A549 (cell line): ENCODE measurements at regions not wholly inside any gene's neighbourhood (a gene's known extent, or its start where the extent isn't known, plus 50 kb on each side); places are given as distances from the start of the nearest gene placed in this dataset.

Experiments used
- ATAC-seq, 2 experiments: fragments of 200-7000 bp in 1 of 2; fragments of >200 bp in 1 of 2; cut with Nextera tagmentation in 1 of 2; cut with Tn5 transposase in 1 of 2; 3 replicates each; pipeline versions ENCODE4 v1.8.0 to v1.9.1; 2018 to 2020; ENCODE audit warnings: mild to moderate bottlenecking in 1 of 2, moderate library complexity in 1 of 2
- CTCF ChIA-PET: fragments of 300-600 bp; sonication (Branson Sonifier 250); formaldehyde crosslinking; extraction: SDS; loops from one replicate; lab custom pipeline; 2021; ENCODE audit warnings: antibody characterized with exemption, inconsistent platforms; lab: Yijun Ruan, JAX
- POLR2A ChIA-PET: fragments of 350-600 bp; formaldehyde crosslinking; extraction: SDS; loops from one replicate; lab custom pipeline; 2021; ENCODE audit warnings: antibody characterized with exemption, inconsistent platforms; lab: Yijun Ruan, JAX
- DNase-seq, 2 experiments: peaks; one replicate each; pipeline versions ENCODE4 v3.0.0 to v3.0.0-alpha.2; 2011 to 2016; ENCODE audit warnings: low read depth in 1 of 2, low spot score in 1 of 2
- FAIRE-seq: peaks from 2 replicates; lab custom pipeline; 2011; peaks lifted over from hg19 to GRCh38; lab: Jason Lieb, UNC
- H3K27ac ChIP-seq, 2 experiments: fragments of >200 bp; sonication (Bioruptor Twin); formaldehyde crosslinking; 3 replicates each; pipeline ENCODE4 v1.5.1; 2016 to 2017
- H3K4me1 ChIP-seq: fragments of >200 bp; sonication (Bioruptor Twin); formaldehyde crosslinking; 3 replicates; pipeline ENCODE4 v1.6.1; 2016
- H3K4me2 ChIP-seq: fragments of >200 bp; sonication (Bioruptor Twin); formaldehyde crosslinking; 3 replicates; pipeline ENCODE4 v1.6.1; 2016
- H3K4me3 ChIP-seq: fragments of >200 bp; sonication (Bioruptor Twin); formaldehyde crosslinking; 3 replicates; pipeline ENCODE4 v1.5.1; 2016
- H3K9me3 ChIP-seq: fragments of >200 bp; sonication (Bioruptor Twin); formaldehyde crosslinking; 3 replicates; pipeline ENCODE4 v1.6.1; 2016
- CTCF ChIP-seq: fragments of >200 bp; sonication (Bioruptor Twin); formaldehyde crosslinking; IDR thresholded peaks from 3 replicates; pipeline ENCODE4 v1.5.1; 2016
- GATA3 ChIP-seq: IDR thresholded peaks from 2 replicates; pipeline ENCODE4 v1.6.1; 2012; ENCODE audit warnings: borderline replicate concordance
- HMGXB4 ChIP-seq: fragments of 250-450 bp; sonication (Bioruptor Pico); IDR thresholded peaks from 2 replicates; pipeline ENCODE4 v1.5.0; 2021; ENCODE audit warnings: mild to moderate bottlenecking, moderate library complexity, borderline replicate concordance
- HOXA7 ChIP-seq: fragments of 250-450 bp; sonication (Bioruptor Pico); IDR thresholded peaks from 2 replicates; pipeline ENCODE4 v1.5.0; 2020; ENCODE audit warnings: mild to moderate bottlenecking, moderate library complexity
- KDM5A ChIP-seq: fragments of 200-600 bp; sonication (generic); IDR thresholded peaks from 2 replicates; pipeline ENCODE4 v1.6.1; 2016; ENCODE audit warnings: antibody characterized with exemption, mild to moderate bottlenecking
- MAZ ChIP-seq: fragments of 150-350 bp; IDR thresholded peaks from 2 replicates; pipeline ENCODE4 v1.6.1; 2014; ENCODE audit warnings: antibody characterized with exemption, low read depth, low read length, borderline replicate concordance
- MYC ChIP-seq: IDR thresholded peaks from 2 replicates; pipeline ENCODE4 v1.6.1; 2012; ENCODE audit warnings: mild to moderate bottlenecking, inconsistent platforms, low read length, improper control_type of control experiment, borderline replicate concordance
- NFE2L2 ChIP-seq: fragments of 150-350 bp; conservative IDR thresholded peaks from 2 replicates; pipeline ENCODE4 v1.6.1; 2014; ENCODE audit warnings: low read length
- NPAS2 ChIP-seq: fragments of 250-450 bp; sonication (Bioruptor Pico); IDR thresholded peaks from 2 replicates; pipeline ENCODE4 v1.8.0; 2022; ENCODE audit warnings: mild to moderate bottlenecking, moderate library complexity, borderline replicate concordance
- PBX3 ChIP-seq: IDR thresholded peaks from 2 replicates; pipeline ENCODE4 v1.6.1; 2012
- POLR2A ChIP-seq: IDR thresholded peaks from 2 replicates; pipeline ENCODE4 v1.6.1; 2012; ENCODE audit warnings: mild to moderate bottlenecking, low read length
- POLR2AphosphoS2 ChIP-seq: conservative IDR thresholded peaks from 2 replicates; pipeline ENCODE4 v1.6.1; 2012; ENCODE audit warnings: low read length, improper control_type of control experiment, inconsistent platforms
- RAD21 ChIP-seq, 2 experiments: fragments of >200 bp in 1 of 2; sonication (Bioruptor Twin) in 1 of 2; formaldehyde crosslinking in 1 of 2; IDR thresholded peaks in 1 of 2; conservative IDR thresholded peaks in 1 of 2; 2 replicates in 1 of 2; 3 replicates in 1 of 2; pipeline ENCODE4 v1.6.1; 2012 to 2018; ENCODE audit warnings: inconsistent platforms in 1 of 2
- RCOR1 ChIP-seq: fragments of 150-350 bp; IDR thresholded peaks from 2 replicates; pipeline ENCODE4 v1.6.1; 2014; ENCODE audit warnings: antibody characterized with exemption, low read length, low read depth
- REST ChIP-seq: fragments of 200-600 bp; sonication (generic); IDR thresholded peaks from 2 replicates; pipeline ENCODE4 v1.6.1; 2016; ENCODE audit warnings: antibody characterized with exemption, mild to moderate bottlenecking, moderate library complexity
- RFX5 ChIP-seq: fragments of 450-650 bp; IDR thresholded peaks from 2 replicates; pipeline ENCODE4 v1.7.1; 2014; ENCODE audit warnings: antibody characterized with exemption, mild to moderate bottlenecking, moderate library complexity
- SMC3 ChIP-seq: fragments of >200 bp; sonication (Bioruptor Twin); formaldehyde crosslinking; IDR thresholded peaks from 3 replicates; pipeline ENCODE4 v1.6.1; 2018; ENCODE audit warnings: inconsistent platforms
- TFCP2L1 ChIP-seq: fragments of 250-450 bp; sonication (Bioruptor Pico); IDR thresholded peaks from 2 replicates; pipeline ENCODE4 v1.5.0; 2021; ENCODE audit warnings: mild to moderate bottlenecking
- USF2 ChIP-seq: fragments of 450-650 bp; IDR thresholded peaks from 2 replicates; pipeline ENCODE4 v1.6.1; 2014; ENCODE audit warnings: antibody characterized with exemption
- ZNF302 ChIP-seq: fragments of 250-450 bp; sonication (Bioruptor Pico); IDR thresholded peaks from 2 replicates; pipeline ENCODE4 v1.9.0; 2021; ENCODE audit warnings: inconsistent platforms, mild to moderate bottlenecking, moderate library complexity
- WGBS: methylation state at CpG from one replicate; pipeline ENCODE4 v1.1.6; 2017; ENCODE audit errors: missing lambda C conversion rate; 5-methylcytosine and 5-hydroxymethylcytosine counted together

- H3K27ac ChIP-seq: no peak overlapping the region
- no peak overlapping the region for H3K4me3 ChIP-seq
- TF ChIP-seq RFX5 (no peak), NPAS2 (CRISPR knock-in tag) (no peak), USF2 (no peak), POLR2AphosphoS2 (no peak), POLR2A (no peak), NFE2L2 (no peak), HMGXB4 (no peak), SMC3 (no peak), RCOR1 (no peak), MYC (no peak), CTCF (no peak), ZNF302 (CRISPR knock-in tag) (no peak), HOXA7 (CRISPR knock-in tag) (no peak), TFCP2L1 (CRISPR knock-in tag) (no peak)
- TF ChIP-seq, all 56 proteins: peak for 0
- no peaks in the 10 kb centered on the region for H3K9me3 ChIP-seq
- ChIA-PET POLR2A (no interaction called here), CTCF (no interaction called here)
- DNase-seq (no peak), ATAC-seq (no peak), FAIRE-seq (no peak)
- H3K4me2 ChIP-seq: no peak overlapping the region
- no peaks in the 10 kb centered on the region for H3K4me1 ChIP-seq
- WGBS: 47% methylated on average over 1 of the region's 1 CpG
Measured at GRCh38 chr4:154084864-154085263, 296.0 kb upstream of the SFRP2 start.

GRCh38 chr4:154082760-154083535 lies 294.1 kb upstream of the SFRP2 start:
- Histone ChIP-seq H3K9me3 (no peaks in the 10 kb centered on the region), H3K4me1 (no peaks in the 10 kb centered on the region), H3K27ac (no peak overlapping the region), H3K4me3 (no peak overlapping the region), H3K4me2 (no peak overlapping the region)
- ChIA-PET CTCF (no interaction called here), POLR2A (no interaction called here)
- 31% methylated on average over 5 of the region's 5 CpGs for WGBS
- DNase-seq (peak in 1 of 2 experiments; percentile 13), ATAC-seq (peak in 1 of 2 experiments; percentile 77; a peak in 3 of 6 replicates), FAIRE-seq (no peak)
- TF ChIP-seq RAD21 (conservative IDR thresholded peaks at IDR 0.05 in 1 of 2, IDR thresholded peaks at IDR 0.05 in 1 of 2) (0 out of 5 replicates have a peak, but pooled peaks of 1 of the 2 experiments have one; percentile 9), RCOR1 (no peak)

GRCh38 chr4:154081391-154081790 lies 292.5 kb upstream of the SFRP2 start:
- no peak for DNase-seq
- FAIRE-seq: no peak
- H3K27ac ChIP-seq: no peak overlapping the region
- CTCF ChIA-PET: no interaction called here
- WGBS: 12% methylated on average over 2 of the region's 2 CpGs
- no peaks in the 10 kb centered on the region for H3K9me3 ChIP-seq
- H3K4me3 ChIP-seq: no peak overlapping the region
- POLR2A ChIA-PET: no interaction called here
- no peak for ATAC-seq
- H3K4me2 ChIP-seq: no peak overlapping the region
- no peaks in the 10 kb centered on the region for H3K4me1 ChIP-seq
- TF ChIP-seq MAZ: no peak
- TF ChIP-seq CTCF: no peak
- no peak for TF ChIP-seq PBX3
- no peak for TF ChIP-seq GATA3
- no peak for TF ChIP-seq KDM5A
- TF ChIP-seq RAD21 (conservative IDR thresholded peaks at IDR 0.05 in 1 of 2, IDR thresholded peaks at IDR 0.05 in 1 of 2): no peak
- TF ChIP-seq REST: no peak
- TF ChIP-seq POLR2AphosphoS2: no peak
